Fibroblast of villous mesenchyme (primary cell): ENCODE measurements at regions not wholly inside any gene's neighbourhood (a gene's known extent, or its start where the extent isn't known, plus 50 kb on each side); places are given as distances from the start of the nearest gene placed in this dataset.

Experiments
- DNase-seq: peaks from one replicate; pipeline ENCODE4 v3.0.0-alpha.2; 2010; ENCODE audit warnings: low read depth
- H3K4me3 ChIP-seq: 2 replicates; pipeline ENCODE4 v1.5.1; 2011; ENCODE audit warnings: low read depth, mild to moderate bottlenecking, low read length
- CTCF ChIP-seq: IDR thresholded peaks from 2 replicates; pipeline ENCODE4 v1.5.1; 2012; ENCODE audit warnings: low read depth, mild to moderate bottlenecking, low read length; ENCODE audit not compliant: insufficient read depth

GRCh38 chr4:57274082-57274481 is 163.9 kb upstream of the IGFBP7 start:
- no peak for DNase-seq
- H3K4me3 ChIP-seq = no peak overlapping the region
- no peak for TF ChIP-seq CTCF

- H3K4me3 ChIP-seq = no peak overlapping the region
- TF ChIP-seq CTCF = no peak
- no peak for DNase-seq
Observed at GRCh38 chr4:57270346-57270745, 160.2 kb upstream of the IGFBP7 start.

- DNase-seq = no peak
- TF ChIP-seq CTCF = no peak
- H3K4me3 ChIP-seq = no peak overlapping the region
Observed at GRCh38 chr4:57265831-57266582, 155.8 kb upstream of the IGFBP7 start.

- no peak for DNase-seq
- no peak for TF ChIP-seq CTCF
- H3K4me3 ChIP-seq = no peak overlapping the region
Observed at GRCh38 chr4:57254754-57255153, 144.6 kb upstream of the IGFBP7 start.

- no peak for TF ChIP-seq CTCF
- DNase-seq = no peak
- no peak overlapping the region for H3K4me3 ChIP-seq
Observed at GRCh38 chr4:57249083-57249482, 138.9 kb upstream of the IGFBP7 start.

GRCh38 chr4:57243076-57243475 is 132.9 kb upstream of the IGFBP7 start:
- no peak for TF ChIP-seq CTCF
- no peak for DNase-seq
- H3K4me3 ChIP-seq = no peak overlapping the region

- H3K4me3 ChIP-seq = no peak overlapping the region
- no peak for DNase-seq
- TF ChIP-seq CTCF = no peak
Observed at GRCh38 chr4:57234252-57234775, 124.1 kb upstream of the IGFBP7 start.
